ENCODE measurements at regions not wholly inside any gene's neighbourhood (a gene's known extent, or its start where the extent isn't known, plus 50 kb on each side); places are given as distances from the start of the nearest gene placed in this dataset.

GRCh38 chr11:127304634-127305033, 304.1 kb upstream of the KIRREL3 start:
- DNase-seq (ENCODE audit: low spot score) = no peak

DNA sequence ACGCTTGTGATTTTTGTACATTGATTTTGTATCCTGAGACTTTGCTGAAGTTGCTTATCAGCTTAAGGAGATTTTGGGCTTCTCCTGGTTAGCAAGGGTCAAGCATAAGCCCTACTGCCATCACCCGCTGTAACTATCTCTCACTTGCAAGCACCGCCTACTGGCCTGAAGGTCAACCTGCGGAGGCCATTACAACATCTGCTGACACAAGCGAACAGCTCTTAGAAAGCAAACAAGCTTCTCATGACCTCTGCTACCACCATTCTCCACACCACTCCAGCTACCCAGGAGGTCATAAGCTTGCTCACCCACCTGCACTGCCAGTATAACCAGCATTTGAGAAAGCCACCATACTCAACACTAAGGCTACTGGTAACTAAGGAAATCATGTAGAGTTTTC, 288.4 kb upstream of the KIRREL3 start:
- no peak for DNase-seq (ENCODE audit: low spot score)

DNA sequence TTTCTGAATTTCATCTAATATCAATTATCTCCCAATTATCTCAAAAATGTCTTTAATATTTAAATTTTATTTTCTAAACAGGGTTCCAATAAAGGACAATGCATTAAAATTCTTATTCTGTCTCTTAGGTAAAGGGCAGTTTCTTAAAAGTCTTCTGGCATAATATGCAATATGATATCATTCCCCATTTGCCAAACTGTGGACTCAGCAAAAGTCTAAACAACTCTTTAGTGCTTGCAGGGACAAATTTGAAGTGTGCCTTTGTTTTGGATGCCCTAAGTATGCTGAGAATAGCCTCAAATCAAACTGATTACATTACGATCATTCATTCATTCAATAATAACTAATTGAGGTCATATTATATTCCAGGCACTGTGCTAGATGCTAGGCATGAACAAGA, 281.0 kb upstream of the KIRREL3 start:
- DNase-seq (ENCODE audit: low spot score) = no peak

DNA sequence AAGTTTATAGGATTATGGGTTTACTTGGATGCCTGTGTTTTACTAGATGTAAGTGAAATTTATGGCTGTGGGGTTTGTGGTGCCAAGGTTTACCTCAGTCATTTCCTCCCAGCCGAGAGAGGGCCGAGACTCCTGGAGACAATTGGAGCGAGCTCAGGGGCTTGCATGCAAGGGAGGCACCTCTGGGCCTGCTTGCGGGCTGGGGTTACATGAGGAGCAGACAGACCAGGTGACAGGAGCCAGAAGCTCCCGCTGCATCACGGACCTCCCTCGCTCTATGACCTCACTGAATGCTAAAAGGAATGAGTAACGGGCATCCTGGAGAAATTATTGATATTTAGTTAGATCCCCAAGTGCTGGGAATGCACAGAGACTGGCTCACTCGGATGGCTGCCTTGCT, 275.2 kb upstream of the KIRREL3 start:
- no peak for DNase-seq (ENCODE audit: low spot score)

DNA sequence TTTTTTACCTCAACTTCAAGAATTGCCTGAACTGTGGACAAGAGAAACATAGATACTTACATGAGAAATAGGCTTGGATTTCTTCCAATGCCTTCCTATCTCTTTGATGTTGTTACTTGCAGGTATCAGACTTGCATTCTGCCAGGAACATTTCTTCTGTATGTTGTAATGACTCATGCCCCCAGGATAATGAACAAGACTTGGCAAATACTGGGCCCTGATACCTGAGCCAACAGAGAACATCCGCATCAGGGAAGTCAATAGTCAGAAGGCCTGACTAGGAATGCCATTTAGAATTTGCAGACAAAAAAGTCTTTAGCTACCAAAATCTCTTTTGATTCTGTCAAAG, 273.7 kb upstream of the KIRREL3 start:
- DNase-seq (ENCODE audit: low spot score) = no peak

- no peak for DNase-seq (ENCODE audit: low spot score)
These were observed 273.2 kb upstream of the KIRREL3 start for GRCh38 chr11:127273593-127274327.

DNA sequence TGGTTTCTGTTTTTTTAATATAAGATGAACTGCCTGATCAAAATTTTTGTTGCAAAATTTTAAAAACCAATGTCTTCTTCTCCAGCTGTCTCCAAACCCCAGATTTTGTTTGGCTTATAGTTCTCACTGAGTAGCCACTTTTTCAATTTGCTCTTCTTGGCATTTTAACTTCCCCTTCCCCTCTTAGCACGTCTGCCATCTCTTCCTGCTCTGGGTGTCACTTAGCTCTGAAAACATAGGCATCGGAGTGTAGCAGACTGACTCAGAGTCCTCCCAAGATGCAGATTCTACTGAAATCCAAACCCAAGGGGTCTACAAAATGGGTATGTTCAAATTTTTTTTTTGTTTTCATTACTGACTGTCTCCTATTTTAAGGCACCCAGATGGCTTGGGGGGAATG, 270.3 kb upstream of the KIRREL3 start:
- no peak for DNase-seq (ENCODE audit: low spot score)

- no peak for DNase-seq (ENCODE audit: low spot score)
These were observed 269.3 kb upstream of the KIRREL3 start for GRCh38 chr11:127269911-127270310.

DNA sequence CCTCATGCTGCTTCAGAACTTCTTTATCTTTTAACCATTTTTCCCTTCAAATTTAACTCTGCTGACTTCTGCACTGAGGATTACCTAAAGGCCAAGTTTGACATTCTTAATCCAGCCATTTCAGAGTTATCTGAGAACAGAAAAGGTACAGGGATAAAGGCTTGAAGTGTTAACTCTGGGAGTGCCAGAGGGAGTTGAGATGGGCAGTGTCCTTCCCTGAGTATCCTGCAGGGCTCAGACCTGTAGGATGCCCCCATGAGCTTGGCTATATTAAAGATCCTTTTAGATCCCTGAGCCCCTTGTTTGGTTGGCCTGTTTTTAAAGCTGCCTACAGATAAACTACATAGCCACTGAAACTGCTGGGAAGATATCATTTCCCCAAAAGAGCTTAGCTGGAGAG, 268.4 kb upstream of the KIRREL3 start:
- DNase-seq (ENCODE audit: low spot score) = no peak

DNA sequence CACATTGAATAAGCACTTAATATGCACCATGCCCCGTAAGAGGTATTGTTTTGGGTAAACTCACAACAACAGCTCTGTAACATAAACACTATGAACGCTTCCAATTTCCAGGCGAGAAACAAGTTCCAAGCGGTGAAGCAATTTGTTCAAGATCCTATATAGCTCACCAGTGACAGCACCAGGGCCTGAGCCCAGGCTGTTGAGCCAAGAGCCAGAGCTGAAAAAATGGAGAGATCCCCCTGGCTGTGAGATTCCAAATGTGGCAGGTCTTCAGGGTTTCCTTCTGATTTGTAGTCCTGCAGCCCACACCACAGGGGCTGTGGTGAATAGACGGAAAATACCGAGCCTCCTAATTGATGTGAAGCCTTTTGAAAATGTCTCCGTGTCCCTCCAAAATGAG, 268.0 kb upstream of the KIRREL3 start:
- no peak for DNase-seq (ENCODE audit: low spot score)

DNA sequence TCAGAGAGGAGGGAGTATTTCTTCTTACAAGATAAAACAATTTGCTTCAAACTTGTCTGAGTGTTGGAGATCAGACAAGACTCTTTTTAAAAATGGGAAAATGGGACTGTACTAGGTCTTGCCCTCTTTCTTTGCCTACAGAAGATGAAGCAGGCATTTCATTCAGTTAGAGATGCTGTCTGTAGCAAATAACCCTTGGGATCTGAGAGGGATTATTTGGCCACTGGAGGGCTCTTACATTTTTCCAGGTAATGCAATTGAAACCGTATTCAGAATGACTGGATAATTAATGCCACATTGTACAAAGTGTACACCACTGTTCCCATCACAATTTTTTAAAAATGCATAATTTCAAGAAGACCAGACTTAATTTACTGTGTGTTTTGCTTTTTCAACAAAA, 258.5 kb upstream of the KIRREL3 start:
- no peak for DNase-seq (ENCODE audit: low spot score)

DNA sequence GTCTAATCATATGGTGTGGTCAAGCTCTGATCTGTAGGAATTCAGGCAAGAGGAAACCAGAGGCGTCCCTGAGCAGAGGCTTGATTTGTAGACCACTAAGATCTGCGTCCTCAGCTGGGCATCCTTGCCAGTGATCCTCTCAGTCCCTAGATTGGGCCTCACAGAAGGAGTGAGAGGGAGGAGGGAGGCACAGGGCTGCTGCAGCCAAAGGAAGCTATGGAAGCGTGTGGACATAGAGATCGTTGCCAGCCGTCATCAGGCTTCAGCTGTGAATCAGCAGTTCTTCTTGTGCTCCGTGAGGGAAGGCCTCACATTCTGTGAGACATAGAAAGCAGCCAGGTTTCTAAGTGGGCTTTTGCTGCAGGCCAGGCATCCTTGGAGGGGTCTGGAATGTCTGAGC, 254.6 kb upstream of the KIRREL3 start:
- no peak for DNase-seq (ENCODE audit: low spot score)

GRCh38 chr11:127252321-127252720, 251.8 kb upstream of the KIRREL3 start:
- DNase-seq (ENCODE audit: low spot score) = no peak

GRCh38 chr11:127249576-127249975, 249.0 kb upstream of the KIRREL3 start:
- no peak for DNase-seq (ENCODE audit: low spot score)

- DNase-seq (ENCODE audit: low spot score) = no peak
These were observed 247.9 kb upstream of the KIRREL3 start for GRCh38 chr11:127248476-127248875.

DNA sequence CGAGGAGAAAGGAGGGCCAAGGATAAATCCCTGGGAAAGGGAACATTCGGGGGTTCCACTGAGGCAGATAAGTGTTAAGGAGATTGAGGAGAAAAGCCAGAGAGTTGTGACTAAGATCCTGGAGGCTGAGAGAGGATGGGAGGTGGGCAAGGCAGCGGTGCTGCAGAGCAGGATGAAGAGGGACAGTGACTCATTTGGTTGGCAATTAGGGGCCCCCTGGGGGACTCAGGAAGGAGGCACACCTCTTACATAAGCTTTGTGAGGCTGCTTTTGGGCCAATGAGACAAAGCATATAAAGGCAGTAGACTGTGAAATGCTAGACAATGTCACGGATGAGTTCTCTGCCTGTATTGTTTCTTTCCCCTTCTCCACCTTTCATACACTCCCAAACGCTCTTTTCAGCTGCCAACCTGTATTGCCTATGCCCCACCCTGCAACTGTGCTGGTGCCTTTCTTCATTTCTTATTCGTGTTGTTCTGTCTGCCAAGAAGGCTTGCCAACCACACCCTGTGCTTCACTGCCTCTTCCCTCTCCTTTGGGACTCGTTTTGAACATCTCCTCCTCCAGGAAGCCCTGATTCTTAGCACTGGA, 246.8 kb upstream of the KIRREL3 start:
- DNase-seq (ENCODE audit: low spot score) = no peak

DNA sequence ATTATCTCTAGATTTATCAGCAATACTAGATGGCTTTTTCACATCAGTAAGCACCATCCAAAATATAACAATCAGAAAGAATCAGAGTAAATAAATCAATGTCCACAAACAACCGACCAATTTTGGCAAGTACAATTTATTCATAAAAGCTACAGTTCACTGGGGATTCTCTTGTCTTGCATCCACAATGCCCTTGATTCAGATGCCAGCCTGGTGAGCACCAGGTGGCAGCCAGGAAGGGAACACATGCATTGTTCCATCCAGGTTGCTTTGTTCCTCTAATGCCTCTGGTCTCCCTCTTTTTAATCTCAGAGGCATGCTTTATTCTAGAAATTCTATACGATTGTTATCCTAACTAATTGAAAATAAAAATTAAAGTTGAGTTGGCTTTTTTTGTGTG, 242.1 kb upstream of the KIRREL3 start:
- DNase-seq (ENCODE audit: low spot score) = no peak

DNA sequence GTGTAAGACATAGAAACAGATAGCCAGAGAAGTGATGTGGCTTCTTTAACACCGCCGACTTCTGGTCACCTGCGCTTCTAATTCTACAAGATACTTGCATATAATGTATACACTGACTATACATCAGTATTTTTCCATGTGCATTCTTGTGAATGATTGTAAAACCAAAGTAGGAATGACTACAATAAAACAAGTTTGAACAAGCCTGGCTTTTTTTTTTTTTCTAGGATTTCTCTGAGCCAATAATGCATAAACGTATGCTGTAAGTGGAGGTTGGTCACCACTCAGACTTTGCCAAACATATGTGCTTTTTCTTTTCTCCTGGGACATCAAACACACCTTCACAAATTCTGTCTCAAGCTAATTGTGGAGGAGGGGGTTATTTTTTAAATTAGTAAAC, 237.8 kb upstream of the KIRREL3 start:
- no peak for DNase-seq (ENCODE audit: low spot score)

DNA sequence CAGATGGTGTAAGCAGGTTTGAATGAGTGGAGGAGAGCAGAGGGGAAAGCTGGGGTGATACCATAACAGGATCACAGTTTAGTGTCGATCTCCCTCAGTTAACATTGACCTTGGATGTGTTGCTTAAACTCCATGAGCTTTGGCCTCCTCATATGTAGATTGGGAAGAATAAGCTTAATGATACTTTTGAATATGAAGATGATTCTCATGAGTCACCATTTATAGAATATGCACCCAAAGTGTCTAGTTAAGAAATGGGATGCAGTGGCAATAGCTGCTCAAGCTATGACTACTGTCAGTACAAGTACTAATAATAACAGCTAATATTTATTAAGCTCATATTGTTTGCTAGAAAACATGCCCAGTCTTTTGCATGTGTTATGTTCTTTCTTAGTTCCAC, 236.2 kb upstream of the KIRREL3 start:
- DNase-seq (ENCODE audit: low spot score) = no peak

- DNase-seq (ENCODE audit: low spot score) = no peak
These were observed 233.4 kb upstream of the KIRREL3 start for GRCh38 chr11:127233998-127234397.

GRCh38 chr11:127230392-127230791, 229.8 kb upstream of the KIRREL3 start:
- DNase-seq (ENCODE audit: low spot score) = no peak

GRCh38 chr11:127226949-127227348, 226.4 kb upstream of the KIRREL3 start:
- DNase-seq (ENCODE audit: low spot score) = no peak

DNA sequence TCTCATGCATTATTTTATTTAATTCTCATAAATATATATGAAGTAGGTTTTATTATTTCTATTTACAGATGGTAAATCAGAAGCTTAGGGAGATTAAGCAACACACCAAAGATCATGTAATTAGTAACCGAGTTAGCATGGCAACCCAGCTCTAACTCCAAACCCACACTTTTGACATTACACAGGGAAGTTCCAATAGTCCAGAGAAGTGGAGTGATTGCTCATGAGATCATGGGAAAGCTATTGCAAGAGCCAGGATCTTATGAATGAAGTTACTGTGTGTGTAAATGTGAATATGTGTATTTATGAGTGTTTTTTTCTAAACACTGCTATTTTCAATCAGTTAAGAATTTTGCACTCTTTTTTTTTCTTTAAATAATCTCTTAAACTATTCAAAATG, 225.8 kb upstream of the KIRREL3 start:
- DNase-seq (ENCODE audit: low spot score) = no peak

GRCh38 chr11:127225619-127226018, 225.0 kb upstream of the KIRREL3 start:
- no peak for DNase-seq (ENCODE audit: low spot score)

Measured in CD4-positive, alpha-beta T cell treated with Interleukin-6 at 100 ng/mL for 8 hours (primary cell).